ENCODE measurements at regions not wholly inside any gene's neighbourhood (a gene's known extent, or its start where the extent isn't known, plus 50 kb on each side); places are given as distances from the start of the nearest gene placed in this dataset.

GRCh38 chr4:81602854-81603253 lies 131.1 kb upstream of the RASGEF1B start:
- TF ChIP-seq, protein P1, sequence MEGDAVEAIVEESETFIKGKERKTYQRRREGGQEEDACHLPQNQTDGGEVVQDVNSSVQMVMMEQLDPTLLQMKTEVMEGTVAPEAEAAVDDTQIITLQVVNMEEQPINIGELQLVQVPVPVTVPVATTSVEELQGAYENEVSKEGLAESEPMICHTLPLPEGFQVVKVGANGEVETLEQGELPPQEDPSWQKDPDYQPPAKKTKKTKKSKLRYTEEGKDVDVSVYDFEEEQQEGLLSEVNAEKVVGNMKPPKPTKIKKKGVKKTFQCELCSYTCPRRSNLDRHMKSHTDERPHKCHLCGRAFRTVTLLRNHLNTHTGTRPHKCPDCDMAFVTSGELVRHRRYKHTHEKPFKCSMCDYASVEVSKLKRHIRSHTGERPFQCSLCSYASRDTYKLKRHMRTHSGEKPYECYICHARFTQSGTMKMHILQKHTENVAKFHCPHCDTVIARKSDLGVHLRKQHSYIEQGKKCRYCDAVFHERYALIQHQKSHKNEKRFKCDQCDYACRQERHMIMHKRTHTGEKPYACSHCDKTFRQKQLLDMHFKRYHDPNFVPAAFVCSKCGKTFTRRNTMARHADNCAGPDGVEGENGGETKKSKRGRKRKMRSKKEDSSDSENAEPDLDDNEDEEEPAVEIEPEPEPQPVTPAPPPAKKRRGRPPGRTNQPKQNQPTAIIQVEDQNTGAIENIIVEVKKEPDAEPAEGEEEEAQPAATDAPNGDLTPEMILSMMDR (IDR thresholded peaks at IDR 0.05; ENCODE audit: unreplicated experiment): no peak
- no peaks in the 10 kb centered on the region for H3K36me3 Mint-ChIP-seq (ENCODE audit: insufficient read depth, unreplicated experiment)
- H3K27me3 Mint-ChIP-seq (ENCODE audit: insufficient read depth, unreplicated experiment): no peaks in the 10 kb centered on the region
- ChIA-PET CTCF (no interaction called here), POLR2A (no interaction called here)
- no peak overlapping the region for H3K4me3 Mint-ChIP-seq (ENCODE audit: unreplicated experiment)
- BruUV-seq (replicated peaks): no TSS peak
- H3K27ac Mint-ChIP-seq (ENCODE audit: low read depth, unreplicated experiment): no peak overlapping the region
- peaks cover 7% of the 10 kb centered on the region for H3K9me3 Mint-ChIP-seq (ENCODE audit: unreplicated experiment)
- intact Hi-C loops (cut with micrococcal nuclease): no loop called here
- H3K4me1 Mint-ChIP-seq (ENCODE audit: insufficient read depth, unreplicated experiment): peaks cover 18% of the 10 kb centered on the region
- no peak for DNase-seq (ENCODE audit: unreplicated experiment)

GRCh38 chr4:81601358-81601694 lies 129.6 kb upstream of the RASGEF1B start:
- H3K36me3 Mint-ChIP-seq (ENCODE audit: insufficient read depth, unreplicated experiment): no peaks in the 10 kb centered on the region
- intact Hi-C loops (cut with micrococcal nuclease): no loop called here
- no peaks in the 10 kb centered on the region for H3K27me3 Mint-ChIP-seq (ENCODE audit: insufficient read depth, unreplicated experiment)
- POLR2A ChIA-PET: no interaction called here
- peaks cover 7% of the 10 kb centered on the region for H3K9me3 Mint-ChIP-seq (ENCODE audit: unreplicated experiment)
- DNase-seq (ENCODE audit: unreplicated experiment): no peak
- no peak overlapping the region for H3K27ac Mint-ChIP-seq (ENCODE audit: low read depth, unreplicated experiment)
- TF ChIP-seq, protein P1 (IDR thresholded peaks at IDR 0.05; ENCODE audit: unreplicated experiment): no peak
- BruUV-seq (replicated peaks): no TSS peak
- no peak overlapping the region for H3K4me3 Mint-ChIP-seq (ENCODE audit: unreplicated experiment)
- CTCF ChIA-PET: interaction anchor here (0.7 kb wide), 1 partner anchor 204 kb away, joined by 3 read pairs; no protein-coding TSS in a partner anchor
- peaks cover 3% of the 10 kb centered on the region for H3K4me1 Mint-ChIP-seq (ENCODE audit: insufficient read depth, unreplicated experiment)

DNA sequence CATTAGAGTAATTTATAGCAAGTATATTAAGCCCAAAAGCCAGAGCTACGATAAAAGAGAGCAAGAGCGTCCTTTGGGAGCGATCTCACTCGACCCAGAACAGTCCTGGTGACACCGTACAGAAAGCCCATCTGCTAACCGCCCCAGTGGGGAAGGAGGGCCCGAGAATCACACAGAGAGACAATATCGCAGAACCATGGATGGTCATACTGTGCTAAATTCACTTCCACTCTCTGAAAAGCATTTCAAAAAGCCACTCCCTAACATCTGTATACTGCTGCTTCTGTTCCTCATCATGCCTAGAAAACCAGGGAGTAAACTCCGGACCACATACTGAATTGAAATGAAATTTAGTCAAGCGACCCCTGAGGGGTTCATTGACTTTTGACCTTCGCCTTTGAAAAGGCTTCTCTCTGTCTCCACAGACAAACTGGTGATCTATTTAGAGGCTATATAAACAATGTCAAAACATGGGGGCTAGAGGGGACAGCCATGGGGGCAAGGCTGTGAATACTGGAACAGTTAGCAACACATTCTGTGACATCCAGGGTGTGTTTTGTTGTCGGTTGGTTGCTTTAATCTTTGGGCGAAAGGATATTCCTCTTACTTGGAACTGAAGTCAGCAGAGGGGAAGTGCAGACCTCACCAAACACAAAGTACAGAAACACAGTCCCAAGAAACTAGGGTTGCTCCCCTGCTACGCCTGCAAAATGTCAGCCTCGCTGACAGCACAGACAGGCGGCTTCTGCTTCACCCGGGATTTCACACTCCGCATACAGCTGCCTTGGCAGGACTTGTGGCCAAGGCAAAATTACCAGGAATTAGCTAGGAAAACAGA lies 129.0 kb upstream of the RASGEF1B start:
- Mint-ChIP-seq H3K9me3 (ENCODE audit: unreplicated experiment) (peaks cover 7% of the 10 kb centered on the region), H3K4me1 (ENCODE audit: insufficient read depth, unreplicated experiment) (no peaks in the 10 kb centered on the region), H3K27me3 (ENCODE audit: insufficient read depth, unreplicated experiment) (no peaks in the 10 kb centered on the region), H3K4me3 (ENCODE audit: unreplicated experiment) (no peak overlapping the region), H3K36me3 (ENCODE audit: insufficient read depth, unreplicated experiment) (no peaks in the 10 kb centered on the region), H3K27ac (ENCODE audit: low read depth, unreplicated experiment) (no peak overlapping the region)
- CTCF ChIA-PET: no interaction called here
- POLR2A ChIA-PET: no interaction called here
- BruUV-seq (replicated peaks): no TSS peak
- TF ChIP-seq, protein P1 (IDR thresholded peaks at IDR 0.05; ENCODE audit: unreplicated experiment): no peak
- DNase-seq (ENCODE audit: unreplicated experiment): no peak
- intact Hi-C loops (cut with micrococcal nuclease): no loop called here

- H3K27me3 Mint-ChIP-seq (ENCODE audit: insufficient read depth, unreplicated experiment): no peaks in the 10 kb centered on the region
- no peaks in the 10 kb centered on the region for H3K36me3 Mint-ChIP-seq (ENCODE audit: insufficient read depth, unreplicated experiment)
- H3K4me3 Mint-ChIP-seq (ENCODE audit: unreplicated experiment): no peak overlapping the region
- POLR2A ChIA-PET: interaction anchor here (0.7 to 1.0 kb wide), 2 partner anchors 8 to 20 kb away, joined by 3 read pairs; no protein-coding TSS in a partner anchor
- DNase-seq (ENCODE audit: unreplicated experiment): no peak
- peaks cover 7% of the 10 kb centered on the region for H3K9me3 Mint-ChIP-seq (ENCODE audit: unreplicated experiment)
- no TSS peak for BruUV-seq (replicated peaks)
- H3K4me1 Mint-ChIP-seq (ENCODE audit: insufficient read depth, unreplicated experiment): no peaks in the 10 kb centered on the region
- intact Hi-C loops (cut with micrococcal nuclease): no loop called here
- TF ChIP-seq, protein P1 (IDR thresholded peaks at IDR 0.05; ENCODE audit: unreplicated experiment): no peak
- CTCF ChIA-PET: no interaction called here
- H3K27ac Mint-ChIP-seq (ENCODE audit: low read depth, unreplicated experiment): no peak overlapping the region
Observed at GRCh38 chr4:81599742-81600380, 128.2 kb upstream of the RASGEF1B start.
